ENCODE measurements at regions not wholly inside any gene's neighbourhood (a gene's known extent, or its start where the extent isn't known, plus 50 kb on each side); places are given as distances from the start of the nearest gene placed in this dataset.

GRCh38 chr13:22240716-22241115 lies 569.8 kb downstream of the FGF9 start:
- TF ChIP-seq CTCF (conservative IDR thresholded peaks at IDR 0.05 in 1 of 2, IDR thresholded peaks at IDR 0.05 in 1 of 2; ENCODE audit: extremely low read depth in 1 of 2, insufficient read depth in 1 of 2, low read depth in 1 of 2, low read length in 2 of 2): no peak
- TF ChIP-seq EZH2 (IDR thresholded peaks at IDR 0.05; ENCODE audit: borderline replicate concordance, low read length): no peak

Data from mammary epithelial cell (primary cell).